ENCODE measurements at regions not wholly inside any gene's neighbourhood (a gene's known extent, or its start where the extent isn't known, plus 50 kb on each side); places are given as distances from the start of the nearest gene placed in this dataset.

DNA sequence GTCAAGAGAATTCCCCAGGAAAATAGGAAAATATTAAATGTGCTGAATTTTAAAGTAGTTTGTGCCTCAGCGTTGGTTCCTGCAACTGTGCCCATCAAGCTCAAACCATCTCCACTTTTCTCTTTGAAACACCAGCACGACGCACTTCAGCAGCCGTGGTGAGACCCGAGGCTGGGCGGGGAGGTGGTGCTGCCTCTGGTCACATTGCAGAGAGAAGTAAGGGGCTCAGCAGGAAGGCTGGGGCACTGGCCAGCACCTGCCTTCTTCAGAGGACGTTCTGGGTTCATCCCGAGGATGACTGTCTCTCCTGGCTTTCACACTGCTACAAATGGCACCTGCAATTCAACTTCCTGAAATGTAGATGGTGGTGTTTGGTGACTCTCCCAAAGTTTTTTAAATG is 323.7 kb upstream of the SALL3 start:
- in situ Hi-C loops (cut with MboI) = no loop called here
- Histone ChIP-seq H3K79me2 (ENCODE audit: insufficient read depth) (no peaks in the 10 kb centered on the region), H3K36me3 (ENCODE audit: low read depth) (no peaks in the 10 kb centered on the region), H3K4me2 (ENCODE audit: unreplicated experiment) (no peak overlapping the region), H3K9ac (no peak overlapping the region), H3K4me3 (no peak overlapping the region), H3K9me2 (ENCODE audit: insufficient read depth) (no peaks in the 10 kb centered on the region), H3K27me3 (replicated peaks; ENCODE audit: insufficient read depth) (no peaks in the 10 kb centered on the region), H3F3A (ENCODE audit: insufficient read depth) (no peaks in the 10 kb centered on the region), H3K27ac (no peak overlapping the region), H4K20me1 (ENCODE audit: insufficient read depth) (no peaks in the 10 kb centered on the region), H2AFZ (no peak overlapping the region), H3K9me3 (ENCODE audit: low read depth) (no peaks in the 10 kb centered on the region), H3K4me1 (ENCODE audit: insufficient read depth) (no peaks in the 10 kb centered on the region)
- DNase-seq = no peak
- WGBS, 2 experiments (ENCODE audit: low coverage in 1 of 2, low lambda C conversion rate in 2 of 2, missing lambda C conversion rate in 2 of 2) = 64 to 70% methylated on average over 8 of the region's 8 CpGs
- TF ChIP-seq EZH2 (IDR thresholded peaks at IDR 0.05; ENCODE audit: insufficient read depth, poor library complexity, severe bottlenecking) = no peak
- no peak for TF ChIP-seq EZH2phosphoT487 (IDR thresholded peaks at IDR 0.05; ENCODE audit: insufficient read depth, low read depth)

- Histone ChIP-seq H3K79me2 (ENCODE audit: insufficient read depth) (no peaks in the 10 kb centered on the region), H3K4me2 (ENCODE audit: unreplicated experiment) (no peak overlapping the region), H3K4me3 (no peak overlapping the region), H3K27me3 (replicated peaks; ENCODE audit: insufficient read depth) (no peaks in the 10 kb centered on the region), H4K20me1 (ENCODE audit: insufficient read depth) (no peaks in the 10 kb centered on the region), H3K9ac (no peak overlapping the region), H3F3A (ENCODE audit: insufficient read depth) (no peaks in the 10 kb centered on the region), H3K27ac (no peak overlapping the region), H3K36me3 (ENCODE audit: low read depth) (no peaks in the 10 kb centered on the region), H3K9me2 (ENCODE audit: insufficient read depth) (no peaks in the 10 kb centered on the region), H3K4me1 (ENCODE audit: insufficient read depth) (no peaks in the 10 kb centered on the region), H2AFZ (no peak overlapping the region), H3K9me3 (ENCODE audit: low read depth) (no peaks in the 10 kb centered on the region)
- DNase-seq = no peak
- TF ChIP-seq EZH2 (IDR thresholded peaks at IDR 0.05; ENCODE audit: insufficient read depth, poor library complexity, severe bottlenecking) = no peak
- no peak for TF ChIP-seq EZH2phosphoT487 (IDR thresholded peaks at IDR 0.05; ENCODE audit: insufficient read depth, low read depth)
- in situ Hi-C loops (cut with MboI) = no loop called here
- 55 to 59% methylated on average over 20 to 21 of the region's 21 CpGs for WGBS, 2 experiments (ENCODE audit: low coverage in 1 of 2, low lambda C conversion rate in 2 of 2, missing lambda C conversion rate in 2 of 2)
These were observed 323.2 kb upstream of the SALL3 start for GRCh38 chr18:78656346-78656925.

GRCh38 chr18:78658531-78658930 is 321.1 kb upstream of the SALL3 start:
- Histone ChIP-seq H3K27ac (no peak overlapping the region), H4K20me1 (ENCODE audit: insufficient read depth) (no peaks in the 10 kb centered on the region), H3K27me3 (replicated peaks; ENCODE audit: insufficient read depth) (no peaks in the 10 kb centered on the region), H3K9ac (no peak overlapping the region), H3K9me3 (ENCODE audit: low read depth) (no peaks in the 10 kb centered on the region), H3K9me2 (ENCODE audit: insufficient read depth) (no peaks in the 10 kb centered on the region), H3K79me2 (ENCODE audit: insufficient read depth) (no peaks in the 10 kb centered on the region), H2AFZ (no peak overlapping the region), H3K4me2 (ENCODE audit: unreplicated experiment) (no peak overlapping the region), H3F3A (ENCODE audit: insufficient read depth) (no peaks in the 10 kb centered on the region), H3K36me3 (ENCODE audit: low read depth) (no peaks in the 10 kb centered on the region), H3K4me3 (no peak overlapping the region), H3K4me1 (ENCODE audit: insufficient read depth) (no peaks in the 10 kb centered on the region)
- TF ChIP-seq EZH2 (IDR thresholded peaks at IDR 0.05; ENCODE audit: insufficient read depth, poor library complexity, severe bottlenecking) (no peak), EZH2phosphoT487 (IDR thresholded peaks at IDR 0.05; ENCODE audit: insufficient read depth, low read depth) (no peak)
- in situ Hi-C loops (cut with MboI) = no loop called here
- no peak for DNase-seq
- WGBS, 2 experiments (ENCODE audit: low coverage in 1 of 2, low lambda C conversion rate in 2 of 2, missing lambda C conversion rate in 2 of 2) = 34% methylated on average over 8 of the region's 8 CpGs

GRCh38 chr18:78659057-78659456 is 320.6 kb upstream of the SALL3 start:
- H3K79me2 ChIP-seq (ENCODE audit: insufficient read depth) = no peaks in the 10 kb centered on the region
- in situ Hi-C loops (cut with MboI) = no loop called here
- 52 to 61% methylated on average over 14 of the region's 14 CpGs for WGBS, 2 experiments (ENCODE audit: low coverage in 1 of 2, low lambda C conversion rate in 2 of 2, missing lambda C conversion rate in 2 of 2)
- no peak overlapping the region for H3K4me2 ChIP-seq (ENCODE audit: unreplicated experiment)
- TF ChIP-seq EZH2 (IDR thresholded peaks at IDR 0.05; ENCODE audit: insufficient read depth, poor library complexity, severe bottlenecking) (no peak), EZH2phosphoT487 (IDR thresholded peaks at IDR 0.05; ENCODE audit: insufficient read depth, low read depth) (no peak)
- H4K20me1 ChIP-seq (ENCODE audit: insufficient read depth) = no peaks in the 10 kb centered on the region
- H3K4me1 ChIP-seq (ENCODE audit: insufficient read depth) = no peaks in the 10 kb centered on the region
- H2AFZ ChIP-seq = no peak overlapping the region
- no peaks in the 10 kb centered on the region for H3F3A ChIP-seq (ENCODE audit: insufficient read depth)
- no peaks in the 10 kb centered on the region for H3K9me3 ChIP-seq (ENCODE audit: low read depth)
- no peak overlapping the region for H3K4me3 ChIP-seq
- DNase-seq = no peak
- H3K27ac ChIP-seq = no peak overlapping the region
- H3K9ac ChIP-seq = no peak overlapping the region
- no peaks in the 10 kb centered on the region for H3K9me2 ChIP-seq (ENCODE audit: insufficient read depth)
- no peaks in the 10 kb centered on the region for H3K27me3 ChIP-seq (replicated peaks; ENCODE audit: insufficient read depth)
- no peaks in the 10 kb centered on the region for H3K36me3 ChIP-seq (ENCODE audit: low read depth)

DNA sequence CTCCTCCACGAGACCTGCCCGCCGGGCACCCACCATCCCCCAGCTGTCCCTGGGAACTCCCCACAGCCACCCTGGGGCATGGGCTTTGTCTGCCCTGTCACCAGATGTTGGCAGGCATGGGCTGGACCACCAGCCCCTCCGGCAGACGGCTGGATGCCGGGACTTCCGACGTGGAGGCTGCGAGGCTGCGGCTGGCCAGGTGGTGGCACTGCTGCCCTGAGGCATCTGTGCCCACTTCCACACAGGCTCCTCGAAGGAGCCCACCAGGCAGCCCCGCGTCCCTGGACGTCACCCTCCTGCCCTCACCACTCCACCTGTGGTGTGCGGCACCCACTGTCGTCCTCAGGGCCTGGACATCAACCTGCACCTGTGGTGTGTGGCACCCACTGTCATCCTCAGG is 319.9 kb upstream of the SALL3 start:
- no peaks in the 10 kb centered on the region for H4K20me1 ChIP-seq (ENCODE audit: insufficient read depth)
- no peaks in the 10 kb centered on the region for H3K4me1 ChIP-seq (ENCODE audit: insufficient read depth)
- H3K36me3 ChIP-seq (ENCODE audit: low read depth) = no peaks in the 10 kb centered on the region
- DNase-seq = no peak
- H2AFZ ChIP-seq = no peak overlapping the region
- H3K9me2 ChIP-seq (ENCODE audit: insufficient read depth) = no peaks in the 10 kb centered on the region
- H3K27me3 ChIP-seq (replicated peaks; ENCODE audit: insufficient read depth) = no peaks in the 10 kb centered on the region
- H3K4me2 ChIP-seq (ENCODE audit: unreplicated experiment) = no peak overlapping the region
- no peak overlapping the region for H3K4me3 ChIP-seq
- no peak overlapping the region for H3K27ac ChIP-seq
- H3K9me3 ChIP-seq (ENCODE audit: low read depth) = no peaks in the 10 kb centered on the region
- TF ChIP-seq EZH2 (IDR thresholded peaks at IDR 0.05; ENCODE audit: insufficient read depth, poor library complexity, severe bottlenecking) = no peak
- no peak for TF ChIP-seq EZH2phosphoT487 (IDR thresholded peaks at IDR 0.05; ENCODE audit: insufficient read depth, low read depth)
- WGBS, 2 experiments (ENCODE audit: low coverage in 1 of 2, low lambda C conversion rate in 2 of 2, missing lambda C conversion rate in 2 of 2) = 19 to 24% methylated on average over 16 of the region's 16 CpGs
- no peaks in the 10 kb centered on the region for H3F3A ChIP-seq (ENCODE audit: insufficient read depth)
- in situ Hi-C loops (cut with MboI) = no loop called here
- no peak overlapping the region for H3K9ac ChIP-seq
- H3K79me2 ChIP-seq (ENCODE audit: insufficient read depth) = no peaks in the 10 kb centered on the region
